ENCODE measurements at regions not wholly inside any gene's neighbourhood (a gene's known extent, or its start where the extent isn't known, plus 50 kb on each side); places are given as distances from the start of the nearest gene placed in this dataset.
A peak's percentile ranks its signal among the peaks of the same experiment; 100 is the strongest.

- no peak for DNase-seq
Measured at GRCh38 chr4:22910200-22910599, 217.5 kb downstream of the GBA3 start.

- no peak for DNase-seq
Measured at GRCh38 chr4:22906045-22906444, 213.3 kb downstream of the GBA3 start.

GRCh38 chr4:22903913-22904312, 211.2 kb downstream of the GBA3 start:
- no peak for DNase-seq

GRCh38 chr4:22901631-22902030, 208.9 kb downstream of the GBA3 start:
- DNase-seq = no peak

GRCh38 chr4:22900876-22901275, 208.1 kb downstream of the GBA3 start:
- no peak for DNase-seq

GRCh38 chr4:22897520-22898108, 204.9 kb downstream of the GBA3 start:
- peak; percentile 28 for DNase-seq

- DNase-seq = no peak
Measured at GRCh38 chr4:22895482-22895881, 202.7 kb downstream of the GBA3 start.

GRCh38 chr4:22884157-22884556, 191.4 kb downstream of the GBA3 start:
- DNase-seq = no peak

- DNase-seq = no peak
Measured at GRCh38 chr4:22881411-22881810, 188.7 kb downstream of the GBA3 start.

- DNase-seq = no peak
Measured at GRCh38 chr4:22877486-22878052, 184.8 kb downstream of the GBA3 start.

GRCh38 chr4:22876270-22876669, 183.5 kb downstream of the GBA3 start:
- no peak for DNase-seq

GRCh38 chr4:22875587-22876257, 183.0 kb downstream of the GBA3 start:
- no peak for DNase-seq

GRCh38 chr4:22874334-22874912, 181.7 kb downstream of the GBA3 start:
- DNase-seq = no peak

- DNase-seq = no peak
Measured at GRCh38 chr4:22873899-22874298, 181.2 kb downstream of the GBA3 start.

GRCh38 chr4:22870847-22871449, 178.2 kb downstream of the GBA3 start:
- no peak for DNase-seq

GRCh38 chr4:22869235-22869634, 176.5 kb downstream of the GBA3 start:
- no peak for DNase-seq

Data from activated CD4-positive, alpha-beta T cell treated with anti-CD3 and anti-CD28 coated beads, Interleukin-2, Interleukin-6, amounts not matched to agents 100 ng/mL and 50 ng/mL, durations not matched to agents 16 hours and 8 hours (primary cell).